DMS53 treated with DMSO at 0.1 percent for 48 hours (cell line): ENCODE measurements at regions not wholly inside any gene's neighbourhood (a gene's known extent, or its start where the extent isn't known, plus 50 kb on each side); places are given as distances from the start of the nearest gene placed in this dataset.

Experiments
- DNase-seq: peaks from one replicate; lab custom pipeline; 2025; ENCODE audit not compliant: unreplicated experiment; lab: John Stamatoyannopoulos, UW

DNA sequence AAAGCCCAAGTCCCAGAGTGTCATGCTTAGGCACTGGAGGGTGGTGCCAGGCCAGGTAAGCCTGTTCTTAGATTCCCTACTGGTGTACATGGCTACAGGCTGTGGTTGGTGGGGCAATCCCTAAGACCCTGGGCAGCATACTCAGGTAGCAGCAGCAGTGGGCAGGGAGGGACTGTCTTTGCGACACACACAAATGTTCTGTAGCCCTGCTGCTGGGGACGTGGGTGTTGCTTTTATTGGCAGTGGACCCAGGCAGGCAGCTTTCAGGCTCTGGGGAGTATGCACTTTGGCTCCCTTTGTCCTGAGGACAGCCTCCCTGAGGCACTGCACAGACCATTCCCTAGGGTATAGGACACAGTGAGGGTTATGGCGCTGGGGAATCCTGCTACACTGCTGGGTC, 137.1 kb upstream of the ADAMTS19 start:
- DNase-seq = no peak

DNA sequence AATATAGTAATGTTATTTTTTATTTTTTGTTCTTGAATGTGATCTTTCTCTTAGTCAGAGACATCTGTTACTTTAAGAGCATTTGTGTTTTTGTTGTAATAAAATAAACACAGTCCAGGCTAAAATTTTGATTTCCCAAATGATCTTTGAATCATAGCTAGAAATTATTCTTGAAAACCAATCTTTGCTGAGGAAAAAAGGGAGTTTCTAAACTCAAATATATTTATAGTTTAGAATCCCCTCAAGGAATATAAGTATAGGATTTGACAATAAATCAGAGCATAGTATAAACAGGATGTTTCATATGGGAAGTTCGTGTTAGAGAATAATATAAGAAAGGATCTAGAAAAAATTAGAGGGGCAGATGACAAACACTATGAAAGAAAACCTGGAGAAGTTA, 118.8 kb upstream of the ADAMTS19 start:
- DNase-seq = no peak

DNA sequence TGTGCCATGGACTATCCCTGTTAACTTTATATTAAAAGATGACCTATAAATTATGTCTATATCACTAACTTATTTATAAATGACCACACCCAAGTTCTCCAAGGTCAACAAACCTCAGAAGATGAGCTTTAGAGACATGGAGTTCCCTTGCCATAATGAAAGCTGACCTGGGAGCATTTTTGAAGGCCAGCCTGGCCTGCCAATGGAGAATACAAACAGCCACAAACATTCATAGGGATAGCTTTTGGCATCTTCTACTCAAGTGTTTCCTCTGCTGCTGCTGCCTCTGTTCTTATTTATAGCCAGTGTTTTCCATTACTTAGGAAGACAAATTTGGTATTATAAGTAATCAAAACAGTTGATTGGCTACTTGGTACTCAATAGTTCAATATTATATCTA, 117.3 kb upstream of the ADAMTS19 start:
- DNase-seq = no peak

DNA sequence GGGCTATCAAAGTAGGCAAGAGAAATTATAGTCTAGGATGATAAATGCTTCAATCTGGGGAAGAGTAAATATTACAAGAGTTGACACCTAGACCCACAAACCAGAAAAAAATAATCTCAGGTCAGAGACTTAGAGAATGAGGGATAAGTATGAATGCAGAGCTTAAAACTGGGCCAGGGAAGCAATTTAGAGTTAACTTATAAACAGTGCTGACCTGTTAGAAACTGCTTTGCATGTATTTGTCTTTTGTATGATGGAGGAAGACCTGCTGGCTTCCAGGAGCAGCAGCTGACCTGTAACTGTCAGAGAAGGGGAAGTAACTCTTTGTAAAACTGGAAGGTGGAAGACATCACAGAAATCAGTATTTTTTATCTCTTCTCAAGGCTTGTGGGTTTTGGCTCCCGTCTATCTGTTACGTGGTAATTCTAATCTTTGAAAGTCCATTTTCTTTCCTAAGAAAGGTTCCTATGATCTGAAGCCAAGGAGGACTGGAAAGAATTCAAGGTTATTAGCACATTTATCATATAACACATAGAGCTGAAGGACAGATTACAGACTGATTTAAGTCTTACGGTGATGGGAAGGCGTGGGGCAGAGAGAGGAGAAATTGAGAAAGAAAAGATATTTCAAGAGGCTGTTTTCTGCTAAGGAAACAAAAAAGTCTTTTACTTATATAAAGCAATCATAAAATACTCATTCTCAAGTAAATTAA, 114.7 kb upstream of the ADAMTS19 start:
- DNase-seq = no peak

DNA sequence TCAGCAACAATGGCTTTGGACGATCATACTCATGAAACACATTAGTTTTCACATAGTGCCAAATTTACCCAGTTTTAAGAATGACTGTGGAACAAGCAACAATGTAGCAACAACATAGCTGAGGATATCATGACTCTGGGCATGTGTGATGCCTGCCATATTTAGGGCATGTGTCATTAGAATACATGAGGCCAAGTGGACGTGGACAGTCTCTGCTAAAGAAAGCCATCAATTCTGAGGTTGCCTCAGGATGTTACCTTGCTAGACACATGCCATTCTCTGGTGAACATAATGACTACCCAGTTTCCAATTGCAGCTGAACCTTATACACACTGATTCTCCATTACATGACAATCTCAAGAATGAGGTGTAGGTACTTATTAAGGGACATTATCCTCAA, 103.3 kb upstream of the ADAMTS19 start:
- DNase-seq = no peak

DNA sequence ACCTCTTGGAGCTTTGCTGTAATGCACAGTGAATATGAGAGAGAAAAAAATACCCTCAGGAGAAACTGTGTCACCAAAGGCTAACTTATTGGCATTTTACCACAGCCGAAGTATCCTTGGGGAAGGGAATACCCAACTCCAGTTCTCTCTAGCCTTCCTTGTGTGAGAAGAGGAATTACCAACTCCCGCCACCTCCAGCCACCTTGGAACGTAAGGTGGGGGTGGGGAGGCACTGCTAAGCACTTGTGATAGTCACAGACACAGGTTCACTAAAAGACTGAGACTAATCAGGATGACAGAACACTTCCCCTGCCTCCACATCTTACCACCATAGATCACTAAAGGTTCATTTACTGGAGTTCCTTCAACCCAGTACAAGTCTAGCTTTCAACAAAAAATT, 102.0 kb upstream of the ADAMTS19 start:
- no peak for DNase-seq

DNA sequence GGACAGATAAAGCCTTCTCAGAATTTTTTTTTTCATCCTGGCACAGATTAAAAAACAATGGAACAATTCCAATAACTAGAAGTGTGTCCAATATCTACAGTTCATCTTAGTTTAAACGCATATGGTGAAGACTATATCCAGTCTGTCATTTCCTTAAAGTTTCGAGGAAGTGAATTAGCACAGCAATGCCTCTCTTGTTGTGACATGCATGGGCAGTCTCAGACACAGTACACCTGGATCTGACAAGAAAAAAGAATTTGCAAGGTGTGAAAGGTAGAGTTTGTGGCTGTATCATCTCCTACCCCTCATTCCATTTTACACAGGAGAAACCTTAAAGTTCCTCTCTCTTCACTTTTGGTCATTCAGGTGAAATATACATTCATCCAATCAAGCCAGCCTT, 100.6 kb upstream of the ADAMTS19 start:
- no peak for DNase-seq

DNA sequence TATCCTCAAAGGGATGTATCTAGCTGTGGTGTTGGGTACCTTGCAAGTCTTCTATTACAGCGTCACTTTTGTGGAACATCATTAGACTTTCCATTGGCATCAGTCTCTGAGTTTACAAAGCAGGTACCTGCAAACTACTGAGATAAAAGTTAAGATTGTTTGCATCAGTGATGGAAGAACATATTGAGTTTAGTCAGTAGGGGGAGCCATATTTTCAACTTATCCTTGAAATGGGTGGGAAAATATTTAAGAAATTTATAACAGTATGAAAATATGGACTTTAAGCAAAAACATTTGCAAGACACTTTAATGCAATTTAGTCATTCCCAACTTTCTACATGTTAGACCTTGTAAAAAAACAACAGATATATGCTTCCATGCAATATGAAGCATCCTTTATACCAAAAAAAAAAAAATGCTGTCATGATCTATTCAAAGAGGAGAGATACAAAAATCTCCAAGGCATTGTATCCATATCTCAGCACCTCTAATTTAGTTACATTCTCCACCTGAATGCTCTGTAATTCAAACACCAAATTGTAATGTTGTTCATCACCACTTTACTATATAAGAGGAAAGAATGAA, 98.6 kb upstream of the ADAMTS19 start:
- peak; percentile 54 for DNase-seq

DNA sequence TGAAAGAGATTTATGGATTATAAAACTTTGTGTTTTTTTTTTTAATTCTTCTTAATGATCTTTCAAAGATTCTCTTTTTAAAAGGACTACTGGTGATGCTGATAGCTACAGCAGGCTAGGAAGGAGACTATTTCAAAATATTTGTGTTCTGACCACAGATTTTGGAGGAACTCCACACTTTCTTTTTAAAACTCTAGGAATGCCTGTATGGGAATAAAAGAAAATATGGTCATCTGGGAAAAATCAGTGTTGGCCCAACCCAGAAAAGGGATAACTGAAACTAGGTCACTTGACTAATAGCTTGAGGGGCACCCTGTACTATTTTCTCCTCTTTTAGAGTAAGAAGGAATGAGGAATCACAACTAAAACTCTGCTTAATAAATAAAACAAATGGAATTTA, 97.6 kb upstream of the ADAMTS19 start:
- DNase-seq = no peak

DNA sequence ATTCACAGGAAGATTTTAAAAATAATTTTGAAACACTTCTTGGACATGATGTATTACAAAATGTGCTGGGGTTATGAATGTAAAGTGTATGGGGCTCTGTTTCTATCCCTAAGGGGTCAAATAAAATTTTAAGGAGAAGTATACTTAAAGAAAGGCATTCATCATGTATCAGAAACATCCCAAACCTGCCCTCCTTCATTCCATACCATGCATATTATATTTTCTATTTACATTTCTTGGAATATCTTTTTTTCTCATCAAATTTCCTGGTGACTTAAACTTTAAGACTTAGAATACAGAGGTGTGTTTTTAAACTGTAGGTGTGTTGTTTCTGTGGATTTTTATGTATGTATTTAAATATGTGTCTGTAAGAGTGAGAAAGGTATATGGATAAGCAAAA, 96.1 kb upstream of the ADAMTS19 start:
- DNase-seq = no peak

DNA sequence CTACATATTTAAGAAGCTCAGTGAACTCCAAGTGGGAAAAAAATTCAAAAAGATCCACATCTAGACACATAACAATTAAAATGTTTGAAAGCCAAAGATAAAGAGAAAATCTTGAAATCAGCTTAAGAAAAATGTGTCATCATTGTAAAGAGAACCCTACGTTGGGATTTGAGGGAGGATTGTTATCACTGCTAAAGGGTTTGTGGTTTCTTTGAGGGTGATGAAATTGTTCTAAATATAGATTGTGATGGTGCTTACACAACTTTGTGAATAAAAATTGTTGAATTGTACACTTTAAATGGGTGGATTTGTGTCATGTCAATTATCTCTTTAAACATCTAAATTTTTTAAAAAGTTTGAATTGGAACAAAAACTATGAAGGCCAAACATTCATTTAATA, 92.2 kb upstream of the ADAMTS19 start:
- DNase-seq = no peak

DNA sequence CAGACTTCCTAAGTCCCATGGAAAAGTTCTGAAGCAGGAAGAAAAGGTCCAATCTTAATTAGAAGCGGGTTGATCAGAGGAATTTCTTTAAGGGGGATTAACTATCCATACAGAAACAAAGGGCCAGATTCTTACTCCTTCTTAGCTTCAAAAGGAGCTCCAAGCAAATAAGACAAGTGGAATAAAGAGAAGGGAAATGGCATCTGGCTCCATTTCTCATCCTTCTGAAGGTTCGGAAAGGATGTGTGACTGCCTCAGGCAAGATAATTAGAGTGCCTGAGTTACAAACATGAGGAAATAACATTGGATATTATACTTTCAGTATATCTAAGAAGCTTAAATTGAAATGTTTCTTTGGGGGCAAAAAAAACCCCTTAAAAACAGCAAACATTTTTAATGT, 88.1 kb upstream of the ADAMTS19 start:
- DNase-seq = no peak

DNA sequence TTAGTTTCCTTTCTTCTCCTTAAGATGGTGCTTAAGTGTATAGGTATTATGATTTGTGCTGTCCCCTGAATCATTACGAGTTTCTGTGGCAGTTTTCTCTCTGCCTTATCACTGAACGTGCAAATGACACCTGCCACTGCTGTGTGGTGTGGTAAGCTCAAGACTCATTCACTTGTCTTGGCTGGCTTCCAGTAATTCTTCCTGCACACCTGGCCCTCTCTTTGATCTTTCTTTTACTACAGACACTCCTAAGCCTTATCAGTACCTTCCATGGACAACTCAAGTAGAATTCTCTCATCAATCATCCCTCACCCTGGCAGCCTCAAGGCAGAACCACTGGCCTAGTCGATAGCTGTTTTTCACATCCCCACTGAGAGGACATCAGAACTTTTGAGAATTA, 82.6 kb upstream of the ADAMTS19 start:
- peak; percentile 92 for DNase-seq

DNA sequence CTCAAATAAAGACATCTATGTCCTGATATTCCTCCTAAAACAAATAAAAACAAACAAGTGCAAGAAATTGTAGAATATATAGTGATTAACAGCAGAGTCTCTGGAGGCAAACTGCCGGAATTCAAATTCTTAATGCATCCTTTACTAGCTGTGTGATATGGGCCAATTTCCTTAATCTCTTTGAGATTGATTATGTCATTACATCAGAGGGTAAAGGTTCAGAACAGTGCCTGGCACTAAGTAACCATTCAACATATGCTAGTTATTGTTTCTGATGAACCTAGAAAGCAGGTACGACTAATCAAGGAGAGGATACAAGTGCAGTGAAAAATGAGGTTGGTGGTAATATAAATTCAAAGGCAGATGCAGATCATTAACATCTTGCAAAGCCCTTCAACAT, 81.1 kb upstream of the ADAMTS19 start:
- no peak for DNase-seq

DNA sequence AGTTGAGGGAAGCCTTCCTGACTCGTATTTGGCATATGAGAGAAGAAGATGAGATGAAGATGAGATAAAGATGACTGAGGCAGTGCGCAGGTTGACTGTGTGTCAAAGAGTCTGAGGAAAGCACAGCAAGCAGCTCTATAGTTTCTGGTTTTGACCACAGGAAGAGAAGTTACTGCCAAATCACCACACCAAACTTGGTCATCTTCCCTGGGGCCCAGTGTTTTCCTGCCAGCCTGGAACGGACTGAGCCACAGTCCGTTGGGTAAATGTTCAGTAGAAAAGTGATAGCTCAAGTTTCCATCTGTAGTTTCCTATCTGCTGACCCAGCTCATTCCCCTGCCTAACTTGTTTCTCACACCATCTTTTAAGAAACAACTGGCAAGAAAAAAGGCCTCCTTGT, 80.7 kb upstream of the ADAMTS19 start:
- no peak for DNase-seq

DNA sequence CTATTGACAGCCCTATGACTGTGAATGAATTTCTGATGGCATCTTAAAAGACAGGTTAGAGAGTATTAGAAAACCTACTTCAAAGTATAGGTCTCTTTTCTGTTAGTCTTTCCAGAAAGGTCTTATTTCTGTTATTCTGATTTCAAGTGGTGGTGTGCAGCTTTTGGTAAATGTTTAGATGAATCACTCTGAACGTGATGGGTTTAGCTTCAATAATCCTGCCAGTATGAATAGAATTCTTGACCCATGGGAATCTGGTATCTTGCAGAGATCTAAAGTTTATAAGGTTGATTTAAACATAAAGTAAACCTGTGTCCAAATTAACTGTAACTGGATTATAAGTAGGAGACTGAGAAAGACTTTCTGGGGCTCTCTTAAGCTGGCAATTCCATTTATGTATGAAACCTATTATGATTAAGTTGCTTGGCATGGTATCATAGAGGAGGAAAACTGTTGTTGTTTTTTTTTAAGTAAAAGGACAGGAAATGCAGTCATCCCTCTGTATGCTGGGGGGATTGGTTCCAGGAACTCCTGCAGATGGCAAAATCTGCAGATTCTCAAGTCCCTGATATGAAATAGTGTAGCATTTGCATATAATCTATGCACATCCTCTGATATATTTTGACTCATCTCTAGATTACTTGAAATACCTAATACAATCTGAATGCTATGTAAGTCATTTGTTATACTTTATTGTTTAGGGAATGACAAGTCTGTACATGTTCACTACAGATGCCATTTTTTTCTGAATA, 77.0 kb upstream of the ADAMTS19 start:
- DNase-seq = no peak

DNA sequence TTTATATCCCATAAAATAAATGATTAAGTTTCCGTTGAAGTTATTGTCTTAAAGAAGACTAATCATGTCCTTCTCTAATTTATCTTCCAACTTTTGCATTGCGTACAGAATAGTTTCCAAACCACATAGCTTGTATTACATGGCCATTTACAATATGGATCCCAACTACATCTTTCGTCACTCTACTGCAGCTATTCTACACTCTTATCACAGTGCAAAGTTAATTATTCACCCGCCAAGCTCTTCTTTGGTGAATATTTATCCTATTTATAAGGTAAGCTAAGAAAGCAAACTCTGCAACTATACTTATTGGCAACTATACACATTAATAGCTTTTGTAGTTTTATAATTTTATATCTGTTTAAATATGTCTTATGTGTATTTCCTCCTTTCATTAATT, 75.9 kb upstream of the ADAMTS19 start:
- DNase-seq = no peak

DNA sequence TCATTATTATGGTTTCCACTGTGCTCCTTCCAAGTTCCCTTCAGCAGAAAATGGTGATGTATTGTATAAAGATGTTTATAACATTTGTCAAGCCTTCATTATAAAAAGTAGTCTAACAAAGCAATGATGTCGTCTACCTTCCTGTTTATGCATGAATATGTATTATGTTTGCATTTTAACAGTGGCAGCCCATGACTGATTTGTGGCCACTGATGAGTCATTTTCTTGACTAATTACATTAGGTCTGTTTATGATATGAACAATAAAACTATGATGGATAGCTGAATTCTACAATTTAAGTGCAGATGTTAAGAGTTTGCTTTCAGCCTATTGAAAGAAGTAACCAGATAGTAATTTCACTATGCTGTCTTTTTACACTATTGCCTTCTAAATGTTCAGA, 75.4 kb upstream of the ADAMTS19 start:
- DNase-seq = no peak

DNA sequence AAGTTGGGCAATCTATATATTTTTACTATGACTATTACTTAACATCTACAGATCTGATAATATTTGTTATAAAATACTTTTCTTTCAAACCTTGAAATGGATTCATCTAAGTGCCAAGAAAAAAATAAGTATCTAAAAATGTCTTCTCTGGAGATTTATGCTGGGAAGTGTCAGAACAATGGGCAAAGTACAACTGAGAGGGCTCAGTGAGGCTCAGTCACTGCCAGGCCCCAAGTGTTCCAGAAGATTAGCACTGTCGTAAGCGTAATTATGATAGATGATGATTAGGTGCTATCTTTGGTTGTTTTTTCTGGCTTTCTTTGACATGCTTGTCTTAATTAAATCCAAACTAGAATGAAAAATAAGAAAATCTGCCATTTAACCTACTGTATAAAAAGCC, 72.2 kb upstream of the ADAMTS19 start:
- no peak for DNase-seq

DNA sequence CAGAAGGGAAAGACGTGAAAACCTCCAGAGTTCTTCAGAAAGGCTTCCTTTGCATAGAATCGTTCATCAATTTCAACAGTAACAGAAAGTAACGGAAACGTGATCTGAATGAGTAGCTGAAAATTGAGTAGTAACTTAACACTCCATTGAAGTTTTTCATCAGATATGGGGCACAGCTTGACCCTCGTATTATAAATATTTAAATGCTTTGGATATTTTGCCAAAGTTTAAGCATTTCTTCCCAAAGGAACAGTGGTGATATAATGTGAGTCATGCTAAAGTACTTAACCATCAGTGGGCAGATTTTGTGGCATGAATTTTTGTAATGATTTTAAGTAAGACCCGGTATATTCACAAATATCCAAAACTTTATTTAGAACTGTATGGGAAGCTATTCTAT, 67.4 kb upstream of the ADAMTS19 start:
- no peak for DNase-seq

DNA sequence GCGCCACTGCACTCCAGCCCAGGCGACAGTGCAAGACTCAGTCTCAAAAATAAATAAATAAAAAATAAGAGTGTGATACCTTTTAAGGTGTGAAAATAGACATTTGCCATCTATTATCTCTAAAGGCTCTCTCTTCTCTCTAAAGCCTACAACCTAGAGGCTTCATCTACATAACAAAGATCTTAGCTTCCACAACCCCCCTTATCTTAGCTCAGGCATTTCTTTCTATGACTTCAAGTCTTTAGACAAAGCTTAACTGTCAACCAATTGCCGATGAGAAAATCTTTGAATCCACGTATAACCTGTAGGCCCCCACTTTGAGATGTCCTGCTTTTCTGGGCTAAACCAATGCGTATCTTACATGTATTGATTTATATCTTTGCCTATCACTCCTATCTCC, 64.9 kb upstream of the ADAMTS19 start:
- no peak for DNase-seq

DNA sequence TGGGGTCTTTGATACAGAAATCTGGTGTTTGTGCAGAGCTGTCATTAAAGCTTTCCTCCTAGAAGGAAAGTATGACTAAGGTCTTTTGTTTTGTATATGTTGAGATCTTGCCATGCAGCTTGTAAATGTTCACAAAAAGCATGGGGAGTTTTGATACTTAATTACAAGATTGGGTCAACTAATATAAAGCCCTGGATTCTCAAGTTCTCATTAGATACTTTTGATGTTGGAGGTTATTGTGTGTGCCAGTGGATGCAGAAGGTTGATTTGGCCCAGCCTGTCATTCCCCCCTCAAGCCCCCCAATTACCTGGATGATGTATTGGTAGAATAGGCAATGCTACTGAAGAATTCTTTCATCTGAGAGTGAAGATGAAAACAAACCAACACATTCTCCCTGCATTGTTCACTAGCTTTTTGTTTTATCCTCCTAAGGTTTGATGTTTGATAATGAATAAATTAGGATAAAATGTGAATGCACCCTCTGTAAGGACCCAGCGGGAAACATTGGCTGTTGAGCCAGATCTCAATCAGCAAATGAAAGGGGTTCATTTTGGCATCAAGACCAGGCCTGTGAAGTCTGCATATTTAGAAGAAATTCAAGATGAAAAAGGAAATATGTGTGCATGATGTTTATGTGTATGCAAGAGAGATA, 61.9 kb upstream of the ADAMTS19 start:
- DNase-seq = no peak
